ENCODE measurements at regions not wholly inside any gene's neighbourhood (a gene's known extent, or its start where the extent isn't known, plus 50 kb on each side); places are given as distances from the start of the nearest gene placed in this dataset.
A peak's percentile ranks its signal among the peaks of the same experiment; 100 is the strongest.

DNA sequence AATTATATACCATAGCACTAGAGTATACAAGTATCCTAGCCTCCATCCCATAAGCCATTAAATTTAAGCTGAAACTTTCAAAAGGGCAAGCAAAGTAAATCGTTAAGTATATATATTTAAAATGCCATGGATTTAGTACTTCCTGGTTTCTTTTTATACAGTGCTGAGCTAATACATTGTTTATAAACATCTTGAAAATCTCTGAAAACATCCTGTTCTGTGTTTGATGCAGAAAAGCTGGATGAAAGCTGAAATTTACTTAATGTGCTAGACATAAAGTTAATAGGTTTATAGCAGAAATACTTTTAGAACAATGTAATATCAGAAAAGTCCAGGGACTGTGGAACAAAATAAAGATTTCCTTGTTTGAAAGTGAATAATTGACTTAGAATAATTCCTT is 875.4 kb downstream of the SLITRK6 start:
- POLR2A ChIA-PET, result interaction anchor here (0.5 kb wide), 1 partner anchor 705 kb away, joined by 3 read pairs; no protein-coding TSS in a partner anchor
- no peak for DNase-seq (ENCODE audit: low read depth, low spot score)
- CTCF ChIA-PET, result interaction anchor here (1.5 kb wide), 1 partner anchor 876 kb away, joined by 7 read pairs; the partner anchor contains the start of gene SLITRK6
- TF ChIP-seq, protein P1, sequence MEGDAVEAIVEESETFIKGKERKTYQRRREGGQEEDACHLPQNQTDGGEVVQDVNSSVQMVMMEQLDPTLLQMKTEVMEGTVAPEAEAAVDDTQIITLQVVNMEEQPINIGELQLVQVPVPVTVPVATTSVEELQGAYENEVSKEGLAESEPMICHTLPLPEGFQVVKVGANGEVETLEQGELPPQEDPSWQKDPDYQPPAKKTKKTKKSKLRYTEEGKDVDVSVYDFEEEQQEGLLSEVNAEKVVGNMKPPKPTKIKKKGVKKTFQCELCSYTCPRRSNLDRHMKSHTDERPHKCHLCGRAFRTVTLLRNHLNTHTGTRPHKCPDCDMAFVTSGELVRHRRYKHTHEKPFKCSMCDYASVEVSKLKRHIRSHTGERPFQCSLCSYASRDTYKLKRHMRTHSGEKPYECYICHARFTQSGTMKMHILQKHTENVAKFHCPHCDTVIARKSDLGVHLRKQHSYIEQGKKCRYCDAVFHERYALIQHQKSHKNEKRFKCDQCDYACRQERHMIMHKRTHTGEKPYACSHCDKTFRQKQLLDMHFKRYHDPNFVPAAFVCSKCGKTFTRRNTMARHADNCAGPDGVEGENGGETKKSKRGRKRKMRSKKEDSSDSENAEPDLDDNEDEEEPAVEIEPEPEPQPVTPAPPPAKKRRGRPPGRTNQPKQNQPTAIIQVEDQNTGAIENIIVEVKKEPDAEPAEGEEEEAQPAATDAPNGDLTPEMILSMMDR (IDR thresholded peaks at IDR 0.05; ENCODE audit: low read depth, low read length), result no peak
- no peak overlapping the region for H3K4me3 ChIP-seq (ENCODE audit: low read depth, low read length)
- H3K27ac ChIP-seq (ENCODE audit: low read depth, low read length), result no peak overlapping the region
- H3K27me3 ChIP-seq (ENCODE audit: control insufficient read depth, insufficient read depth, low read length), result no peaks in the 10 kb centered on the region
- H3K9me3 ChIP-seq (ENCODE audit: control insufficient read depth, insufficient read depth, low read length), result no peaks in the 10 kb centered on the region

DNA sequence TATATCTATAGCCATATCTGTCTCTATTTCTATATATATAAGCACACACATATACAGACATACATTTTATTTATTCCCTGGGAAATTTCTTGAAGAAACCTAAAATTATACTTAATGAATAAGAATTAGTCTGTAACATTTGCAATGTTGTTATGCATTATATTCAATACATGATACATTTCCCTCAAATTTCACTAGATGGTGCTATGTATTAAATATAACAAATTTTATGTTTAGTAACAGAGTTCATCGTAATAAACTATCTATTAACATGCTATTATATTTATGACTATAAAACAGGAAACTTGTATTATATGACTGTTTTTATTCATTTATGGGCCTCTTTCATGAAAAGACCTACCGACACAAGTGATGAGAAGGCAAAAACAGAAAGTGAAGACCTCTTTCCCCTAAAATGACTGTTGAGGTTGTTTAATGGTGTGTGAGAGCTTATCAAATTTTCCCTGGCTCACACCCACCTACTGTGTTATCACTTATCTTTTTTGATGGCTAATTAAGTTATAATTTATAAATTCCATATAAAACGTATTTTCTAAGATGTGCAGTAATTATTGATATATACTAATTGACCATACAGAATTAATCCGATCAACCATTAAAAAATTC is 881.9 kb downstream of the SLITRK6 start:
- DNase-seq (ENCODE audit: low read depth, low spot score), result no peak
- H3K27me3 ChIP-seq (ENCODE audit: control insufficient read depth, insufficient read depth, low read length), result no peaks in the 10 kb centered on the region
- TF ChIP-seq, protein P1 (IDR thresholded peaks at IDR 0.05; ENCODE audit: low read depth, low read length), result peak; percentile 36
- no peak overlapping the region for H3K4me3 ChIP-seq (ENCODE audit: low read depth, low read length)
- H3K9me3 ChIP-seq (ENCODE audit: control insufficient read depth, insufficient read depth, low read length), result no peaks in the 10 kb centered on the region
- no peak overlapping the region for H3K27ac ChIP-seq (ENCODE audit: low read depth, low read length)
- ChIA-PET POLR2A (no interaction called here), CTCF (interaction anchor here (0.8 to 1.0 kb wide), 3 partner anchors 887 to 901 kb away, joined by 3 to 5 read pairs (median 4); no protein-coding TSS in a partner anchor)

DNA sequence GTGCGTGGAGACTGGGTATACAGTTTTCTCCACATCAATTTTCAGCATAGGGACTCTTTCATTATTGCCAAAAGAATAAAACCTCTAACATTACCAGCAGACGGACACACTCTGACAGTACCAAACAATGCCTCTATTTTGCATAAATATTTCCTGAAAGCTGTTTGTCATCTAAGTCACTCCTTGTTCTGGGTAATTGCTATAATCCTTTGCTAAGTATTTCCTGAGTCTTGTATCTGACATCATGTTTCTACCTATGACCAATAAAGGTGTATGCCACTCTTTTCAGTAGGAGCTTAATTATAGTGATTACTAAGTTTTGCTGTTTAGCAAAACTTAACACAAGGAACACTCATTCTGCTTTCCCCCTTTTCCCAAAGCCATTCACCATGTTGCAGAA is 886.5 kb downstream of the SLITRK6 start:
- POLR2A ChIA-PET, result no interaction called here
- TF ChIP-seq, protein P1 (IDR thresholded peaks at IDR 0.05; ENCODE audit: low read depth, low read length), result no peak
- CTCF ChIA-PET, result interaction anchor here (1.4 to 1.9 kb wide), 3 partner anchors 16 to 916 kb away, joined by 5 to 10 read pairs (median 6); no protein-coding TSS in a partner anchor
- Histone ChIP-seq H3K27ac (ENCODE audit: low read depth, low read length) (no peak overlapping the region), H3K4me3 (ENCODE audit: low read depth, low read length) (no peak overlapping the region), H3K9me3 (ENCODE audit: control insufficient read depth, insufficient read depth, low read length) (no peaks in the 10 kb centered on the region), H3K27me3 (ENCODE audit: control insufficient read depth, insufficient read depth, low read length) (no peaks in the 10 kb centered on the region)
- DNase-seq (ENCODE audit: low read depth, low spot score), result no peak

DNA sequence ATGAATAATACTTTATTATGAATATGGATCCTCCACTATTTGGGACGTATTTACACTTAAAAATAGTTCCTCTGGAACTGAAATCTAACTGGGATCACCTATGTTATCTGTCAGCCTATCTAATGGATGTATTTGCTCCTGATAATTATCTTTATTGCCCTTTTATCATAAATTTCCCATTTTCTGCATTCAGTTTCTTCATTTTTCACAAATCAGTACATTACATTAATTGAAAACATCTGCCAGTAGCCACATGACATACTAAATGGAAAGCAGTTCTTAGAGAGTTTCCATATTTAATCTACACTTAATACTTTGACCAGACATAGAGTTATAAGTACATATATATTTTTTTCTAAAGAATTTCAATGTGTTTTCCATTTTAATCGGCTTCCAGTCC is 888.8 kb downstream of the SLITRK6 start:
- no peak overlapping the region for H3K27ac ChIP-seq (ENCODE audit: low read depth, low read length)
- H3K27me3 ChIP-seq (ENCODE audit: control insufficient read depth, insufficient read depth, low read length), result no peaks in the 10 kb centered on the region
- TF ChIP-seq, protein P1 (IDR thresholded peaks at IDR 0.05; ENCODE audit: low read depth, low read length), result no peak
- no peak for DNase-seq (ENCODE audit: low read depth, low spot score)
- no peak overlapping the region for H3K4me3 ChIP-seq (ENCODE audit: low read depth, low read length)
- POLR2A ChIA-PET, result no interaction called here
- H3K9me3 ChIP-seq (ENCODE audit: control insufficient read depth, insufficient read depth, low read length), result no peaks in the 10 kb centered on the region
- CTCF ChIA-PET, result no interaction called here

DNA sequence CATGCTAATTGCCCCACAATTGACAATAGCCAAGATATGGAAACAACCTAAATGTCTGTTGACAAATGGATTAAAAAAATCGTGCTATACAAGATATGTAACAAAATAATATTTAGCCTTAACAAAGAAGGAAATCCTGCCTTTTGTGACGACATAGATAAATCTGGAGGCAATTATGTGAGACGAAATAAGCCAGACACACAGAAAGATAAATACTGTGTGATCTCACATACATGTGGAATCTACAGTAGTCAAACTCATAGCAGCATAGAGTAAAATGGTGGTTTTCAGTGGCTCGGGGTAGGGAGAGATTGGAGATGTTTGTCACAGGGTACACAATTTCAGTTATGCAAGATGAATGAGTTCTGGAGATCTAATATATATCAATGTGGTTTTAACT is 895.8 kb downstream of the SLITRK6 start:
- CTCF ChIA-PET, result no interaction called here

More for the DNA sequence above, 895.8 kb downstream of the SLITRK6 start:
- no peak for DNase-seq (ENCODE audit: low read depth, low spot score)
- POLR2A ChIA-PET, result no interaction called here
- H3K27ac ChIP-seq (ENCODE audit: low read depth, low read length), result no peak overlapping the region
- no peaks in the 10 kb centered on the region for H3K9me3 ChIP-seq (ENCODE audit: control insufficient read depth, insufficient read depth, low read length)
- H3K27me3 ChIP-seq (ENCODE audit: control insufficient read depth, insufficient read depth, low read length), result no peaks in the 10 kb centered on the region
- TF ChIP-seq, protein P1 (IDR thresholded peaks at IDR 0.05; ENCODE audit: low read depth, low read length), result no peak
- no peak overlapping the region for H3K4me3 ChIP-seq (ENCODE audit: low read depth, low read length)
